Cardiac septum (tissue), 1 donor: ENCODE measurements at regions not wholly inside any gene's neighbourhood (a gene's known extent, or its start where the extent isn't known, plus 50 kb on each side); places are given as distances from the start of the nearest gene placed in this dataset.
"Not testable (repeated sequence)": the region's sequence is repeated elsewhere in the genome, so short reads cannot be mapped to it uniquely, and the experiment has no call there.

Experiments used
- DNase-seq: peaks from one replicate; pipeline ENCODE4 v3.0.0-alpha.2; 2020; ENCODE audit warnings: low spot score
- intact Hi-C: fragments of 100-400 bp; cut with DNase I; formaldehyde crosslinking; loops from one replicate; pipeline ENCODE4 v1.14.0; 2022
- donor health status: DM: no; HTN: no; CAD: no.

GRCh38 chr6:88408355-88408754 lies 242.2 kb upstream of the CNR1 start:
- intact Hi-C loops, DNase-seq: not testable (repeated sequence)

- intact Hi-C loops, DNase-seq: not testable (repeated sequence)
These were observed 240.5 kb upstream of the CNR1 start for GRCh38 chr6:88406674-88407073.

- DNase-seq = no peak
- intact Hi-C loops = no loop called here
These were observed 237.3 kb upstream of the CNR1 start for GRCh38 chr6:88403486-88403885.

GRCh38 chr6:88402909-88403308 lies 236.8 kb upstream of the CNR1 start:
- DNase-seq = no peak
- intact Hi-C loops = no loop called here

GRCh38 chr6:88390998-88391397 lies 224.9 kb upstream of the CNR1 start:
- DNase-seq, intact Hi-C loops: not testable (repeated sequence)

GRCh38 chr6:88388589-88388988 lies 222.4 kb upstream of the CNR1 start:
- no peak for DNase-seq
- intact Hi-C loops = no loop called here

- DNase-seq = no peak
- intact Hi-C loops = no loop called here
These were observed 220.0 kb upstream of the CNR1 start for GRCh38 chr6:88386167-88386566.

GRCh38 chr6:88383183-88383582 lies 217.0 kb upstream of the CNR1 start:
- intact Hi-C loops = no loop called here
- no peak for DNase-seq

GRCh38 chr6:88381289-88381642 lies 215.1 kb upstream of the CNR1 start:
- intact Hi-C loops = no loop called here
- no peak for DNase-seq

- intact Hi-C loops = no loop called here
- no peak for DNase-seq
These were observed 214.6 kb upstream of the CNR1 start for GRCh38 chr6:88380618-88381288.

- peak; percentile 77 for DNase-seq
- intact Hi-C loops = no loop called here
These were observed 213.9 kb upstream of the CNR1 start for GRCh38 chr6:88380083-88380482.

- DNase-seq = no peak
- intact Hi-C loops = no loop called here
These were observed 212.5 kb upstream of the CNR1 start for GRCh38 chr6:88378639-88379038.

GRCh38 chr6:88377976-88378568 lies 211.9 kb upstream of the CNR1 start:
- no peak for DNase-seq
- intact Hi-C loops = no loop called here

- intact Hi-C loops = no loop called here
- DNase-seq = no peak
These were observed 210.7 kb upstream of the CNR1 start for GRCh38 chr6:88376768-88377387.

GRCh38 chr6:88376197-88376596 lies 210.1 kb upstream of the CNR1 start:
- intact Hi-C loops = no loop called here
- no peak for DNase-seq

- DNase-seq = no peak
- intact Hi-C loops = no loop called here
These were observed 208.4 kb upstream of the CNR1 start for GRCh38 chr6:88374553-88374952.

GRCh38 chr6:88371480-88371879 lies 205.3 kb upstream of the CNR1 start:
- intact Hi-C loops = no loop called here
- DNase-seq = no peak

- DNase-seq = no peak
- intact Hi-C loops = no loop called here
These were observed 204.1 kb upstream of the CNR1 start for GRCh38 chr6:88370127-88370710.

- intact Hi-C loops = no loop called here
- DNase-seq = no peak
These were observed 203.1 kb upstream of the CNR1 start for GRCh38 chr6:88369262-88369661.

GRCh38 chr6:88368071-88368787 lies 202.1 kb upstream of the CNR1 start:
- intact Hi-C loops = no loop called here
- DNase-seq = no peak
